ENCODE measurements at regions not wholly inside any gene's neighbourhood (a gene's known extent, or its start where the extent isn't known, plus 50 kb on each side); places are given as distances from the start of the nearest gene placed in this dataset.

GRCh38 chr2:207315131-207315530 is 149.4 kb upstream of the KLF7 start (continued):
- TF ChIP-seq REST (IDR thresholded peaks at IDR 0.05; ENCODE audit: low read depth, low read length) (no peak), RELA (IDR thresholded peaks at IDR 0.05; ENCODE audit: borderline replicate concordance, partially characterized antibody) (no peak), IRF5 (IDR thresholded peaks at IDR 0.05; ENCODE audit: borderline replicate concordance) (no peak), BRCA1 (IDR thresholded peaks at IDR 0.05; ENCODE audit: low read depth, low read length) (no peak), SMARCA5 (IDR thresholded peaks at IDR 0.05) (no peak)

DNA sequence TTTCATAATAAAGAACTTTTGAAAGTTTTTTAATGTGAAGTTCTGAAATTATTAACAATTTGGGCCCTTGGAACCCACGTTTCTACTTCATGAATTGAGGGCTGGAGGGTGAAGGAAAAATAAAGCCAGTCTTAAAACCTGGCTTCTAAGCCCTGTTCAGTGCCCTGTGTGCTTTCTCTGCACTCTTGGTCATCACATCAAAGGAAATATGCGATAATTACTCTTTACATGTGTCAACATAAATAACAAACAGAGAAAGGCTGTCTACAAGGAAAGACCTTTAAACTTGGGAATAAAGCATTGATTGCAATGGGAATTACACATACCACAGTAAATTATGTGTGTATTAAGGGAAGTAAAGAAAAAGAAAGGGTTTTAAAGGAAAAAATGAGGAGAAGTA is 150.7 kb upstream of the KLF7 start:
- 93% methylated on average over 2 of the region's 2 CpGs for WGBS (ENCODE audit: insufficient coverage, insufficient replicate concordance, low lambda C conversion rate, missing lambda C conversion rate)
- intact Hi-C loops (cut with micrococcal nuclease; ENCODE audit: unreplicated experiment) = no loop called here
- no peak for TF ChIP-seq RBBP5 (conservative IDR thresholded peaks at IDR 0.05)
- TF ChIP-seq BMI1 (IDR thresholded peaks at IDR 0.05; ENCODE audit: borderline replicate concordance) = no peak
- no peak for TF ChIP-seq MYC (IDR thresholded peaks at IDR 0.05; ENCODE audit: insufficient read depth, insufficient read length, insufficient replicate concordance, low read length, severe bottlenecking)
- no peak for TF ChIP-seq LARP7 (IDR thresholded peaks at IDR 0.05)
- no peak for TF ChIP-seq ASH2L (IDR thresholded peaks at IDR 0.05; ENCODE audit: borderline replicate concordance, low read depth)
- no peak for TF ChIP-seq NFXL1 (IDR thresholded peaks at IDR 0.05; ENCODE audit: borderline replicate concordance)
- no peak for TF ChIP-seq KDM1A (IDR thresholded peaks at IDR 0.05; ENCODE audit: borderline replicate concordance)
- TF ChIP-seq CHD1 (IDR thresholded peaks at IDR 0.05; ENCODE audit: low read depth, low read length) = no peak
- no peak for TF ChIP-seq MYB (IDR thresholded peaks at IDR 0.05; ENCODE audit: borderline replicate concordance, low read depth, low read length)
- TF ChIP-seq PML (IDR thresholded peaks at IDR 0.05; ENCODE audit: low read length) = no peak
- TF ChIP-seq SMAD5 (IDR thresholded peaks at IDR 0.05; ENCODE audit: low read depth) = no peak
- no peak for TF ChIP-seq MTA2 (IDR thresholded peaks at IDR 0.05; ENCODE audit: low read depth)
- TF ChIP-seq GATAD2B (conservative IDR thresholded peaks at IDR 0.05; ENCODE audit: low read depth) = no peak
- no peak for TF ChIP-seq ZNF207 (IDR thresholded peaks at IDR 0.05; ENCODE audit: borderline replicate concordance)
- TF ChIP-seq SIN3A (IDR thresholded peaks at IDR 0.05; ENCODE audit: low read depth, low read length) = no peak
- no peak for TF ChIP-seq CEBPB (IDR thresholded peaks at IDR 0.05; ENCODE audit: borderline replicate concordance in 1 of 2, low read depth in 2 of 2, low read length in 2 of 2)

More for the DNA sequence above, 150.7 kb upstream of the KLF7 start:
- no peaks in the 10 kb centered on the region for H3K27me3 ChIP-seq (replicated peaks in 1 of 2; ENCODE audit: control insufficient read depth in 2 of 2, insufficient read depth in 2 of 2, low read length in 1 of 2)
- H3K9me3 ChIP-seq (replicated peaks; ENCODE audit: control insufficient read depth, insufficient read depth, low read length) = no peaks in the 10 kb centered on the region
- H3K4me3 ChIP-seq = no peak overlapping the region
- no peak overlapping the region for H3K9ac ChIP-seq (ENCODE audit: control insufficient read depth, insufficient read depth, low read length)
- no TSS peak for BruUV-seq (replicated peaks)
- H4K20me1 ChIP-seq (ENCODE audit: control insufficient read depth, insufficient read depth) = no peaks in the 10 kb centered on the region
- H3K79me2 ChIP-seq (ENCODE audit: control insufficient read depth, insufficient read depth, low read length) = no peaks in the 10 kb centered on the region
- H2AFZ ChIP-seq (ENCODE audit: control insufficient read depth, low read depth, low read length) = no peak overlapping the region
- FAIRE-seq = no peak
- H3K27ac ChIP-seq (ENCODE audit: control insufficient read depth, insufficient read depth) = no peak overlapping the region
- DNase-seq (ENCODE audit: low read depth, low spot score) = no peak
- no peak overlapping the region for H3K4me2 ChIP-seq (ENCODE audit: control insufficient read depth, insufficient read depth)
- in situ Hi-C loops (cut with MboI) = no loop called here
- ChIA-PET POLR2A (no interaction called here), SMC1A (ENCODE audit: uncharacterized antibody, unreplicated experiment) (interaction anchor here (0.9 to 1.2 kb wide), 3 partner anchors 18 to 37 kb away, joined by 3 read pairs; no protein-coding TSS in a partner anchor), CTCF (interaction anchor here (0.6 kb wide), 1 partner anchor 40 kb away, joined by 3 read pairs; no protein-coding TSS in a partner anchor), RAD21 (ENCODE audit: unreplicated experiment) (no interaction called here)
- no peaks in the 10 kb centered on the region for H3K4me1 ChIP-seq (ENCODE audit: control insufficient read depth, insufficient read depth, low read length)
- no peak for ATAC-seq
- no peaks in the 10 kb centered on the region for H3K36me3 ChIP-seq (ENCODE audit: control insufficient read depth in 2 of 2, insufficient read depth in 2 of 2, low read length in 1 of 2)

Data from GM12878 (cell line).